Smooth muscle cell (in vitro differentiated cells): ENCODE measurements at regions not wholly inside any gene's neighbourhood (a gene's known extent, or its start where the extent isn't known, plus 50 kb on each side); places are given as distances from the start of the nearest gene placed in this dataset.

Experiments used
- DNase-seq: peaks from one replicate; lab custom pipeline; 2025; ENCODE audit not compliant: unreplicated experiment; lab: John Stamatoyannopoulos, UW
- H2AFZ ChIP-seq: fragments of 200-600 bp; sonication (generic); 2 replicates; pipeline ENCODE4 v1.6.0; 2016; ENCODE audit warnings: antibody characterized with exemption, low read depth, mild to moderate bottlenecking
- H3F3A ChIP-seq: fragments of 200-600 bp; sonication (generic); 2 replicates; pipeline ENCODE4 v1.6.0; 2017; ENCODE audit warnings: antibody characterized with exemption, low read depth
- H3K27ac ChIP-seq: fragments of 200-600 bp; sonication (generic); 2 replicates; pipeline ENCODE4 v1.5.1; 2016; ENCODE audit warnings: low read depth, mild to moderate bottlenecking
- H3K27me3 ChIP-seq: fragments of 200-600 bp; sonication (generic); 2 replicates; pipeline ENCODE4 v1.6.1; 2016; ENCODE audit warnings: low read depth, mild to moderate bottlenecking
- H3K36me3 ChIP-seq: fragments of 200-600 bp; sonication (generic); 2 replicates; pipeline ENCODE4 v1.5.1; 2016; ENCODE audit warnings: low read depth
- H3K4me1 ChIP-seq: fragments of 200-600 bp; sonication (generic); 2 replicates; pipeline ENCODE4 v1.5.1; 2016; ENCODE audit warnings: low read depth
- H3K4me2 ChIP-seq: fragments of 200-600 bp; sonication (generic); 2 replicates; pipeline ENCODE4 v1.6.0; 2016; ENCODE audit warnings: mild to moderate bottlenecking
- H3K4me3 ChIP-seq: fragments of 200-600 bp; sonication (generic); 2 replicates; pipeline ENCODE4 v1.5.1; 2016; ENCODE audit warnings: mild to moderate bottlenecking
- H3K79me2 ChIP-seq: fragments of 200-600 bp; sonication (generic); 2 replicates; pipeline ENCODE4 v1.6.0; 2016; ENCODE audit warnings: low read depth, mild to moderate bottlenecking
- H3K9ac ChIP-seq: fragments of 200-600 bp; sonication (generic); 2 replicates; pipeline ENCODE4 v1.6.0; 2016; ENCODE audit warnings: low read depth
- H3K9me3 ChIP-seq: fragments of 200-600 bp; sonication (generic); replicated peaks from 2 replicates; pipeline ENCODE4 v1.5.1; 2016; ENCODE audit warnings: low read depth
- H4K20me1 ChIP-seq: fragments of 200-600 bp; sonication (generic); 2 replicates; pipeline ENCODE4 v1.6.0; 2016; ENCODE audit warnings: low read depth
- CTCF ChIP-seq: fragments of 200-600 bp; sonication (generic); IDR thresholded peaks from 2 replicates; pipeline ENCODE4 v1.5.1; 2017; ENCODE audit warnings: borderline replicate concordance, mild to moderate bottlenecking, antibody characterized with exemption; ENCODE audit not compliant: insufficient read depth, poor library complexity, severe bottlenecking
- WGBS: methylation state at CpG from one replicate; pipeline ENCODE4 v1.1.7; 2016; ENCODE audit warnings: low lambda C conversion rate; 5-methylcytosine and 5-hydroxymethylcytosine counted together

- H3K79me2 ChIP-seq, result no peaks in the 10 kb centered on the region
- no peak overlapping the region for H3K4me2 ChIP-seq
- no peaks in the 10 kb centered on the region for H3K9me3 ChIP-seq
- H2AFZ ChIP-seq, result no peak overlapping the region
- H3K27ac ChIP-seq, result no peak overlapping the region
- WGBS, result 82% methylated on average over 1 of the region's 1 CpG
- no peak for TF ChIP-seq CTCF
- no peaks in the 10 kb centered on the region for H3K36me3 ChIP-seq
- H3K27me3 ChIP-seq, result no peaks in the 10 kb centered on the region
- H4K20me1 ChIP-seq, result no peaks in the 10 kb centered on the region
- no peak for DNase-seq
- no peaks in the 10 kb centered on the region for H3F3A ChIP-seq
- H3K9ac ChIP-seq, result no peak overlapping the region
- H3K4me3 ChIP-seq, result no peak overlapping the region
- peaks cover 4% of the 10 kb centered on the region for H3K4me1 ChIP-seq
These were observed 652.9 kb upstream of the FLRT2 start for GRCh38 chr14:84877061-84877460.

- Histone ChIP-seq H3K79me2 (no peaks in the 10 kb centered on the region), H3K4me2 (no peak overlapping the region), H3K4me3 (no peak overlapping the region), H3K9me3 (peaks cover 5% of the 10 kb centered on the region), H3F3A (no peaks in the 10 kb centered on the region), H2AFZ (no peak overlapping the region), H3K27me3 (no peaks in the 10 kb centered on the region), H3K27ac (no peak overlapping the region), H3K9ac (no peak overlapping the region), H3K4me1 (no peaks in the 10 kb centered on the region), H3K36me3 (no peaks in the 10 kb centered on the region), H4K20me1 (no peaks in the 10 kb centered on the region)
- TF ChIP-seq CTCF, result no peak
- DNase-seq, result no peak
- 95% methylated on average over 1 of the region's 1 CpG for WGBS
These were observed 647.1 kb upstream of the FLRT2 start for GRCh38 chr14:84882830-84883229.

GRCh38 chr14:84885061-84885460, 644.9 kb upstream of the FLRT2 start:
- DNase-seq, result no peak
- Histone ChIP-seq H4K20me1 (no peaks in the 10 kb centered on the region), H3K79me2 (no peaks in the 10 kb centered on the region), H3K9ac (no peak overlapping the region), H3K4me3 (no peak overlapping the region), H2AFZ (no peak overlapping the region), H3K9me3 (peaks cover 7% of the 10 kb centered on the region), H3K4me1 (no peaks in the 10 kb centered on the region), H3K36me3 (peaks cover 4% of the 10 kb centered on the region), H3F3A (no peaks in the 10 kb centered on the region), H3K27me3 (no peaks in the 10 kb centered on the region), H3K27ac (no peak overlapping the region), H3K4me2 (no peak overlapping the region)
- TF ChIP-seq CTCF, result no peak
- 87% methylated on average over 3 of the region's 3 CpGs for WGBS

GRCh38 chr14:84891404-84891803, 638.5 kb upstream of the FLRT2 start:
- no peak for DNase-seq
- no peak overlapping the region for H3K4me2 ChIP-seq
- H3F3A ChIP-seq, result no peaks in the 10 kb centered on the region
- H3K79me2 ChIP-seq, result no peaks in the 10 kb centered on the region
- H3K4me1 ChIP-seq, result no peaks in the 10 kb centered on the region
- H3K36me3 ChIP-seq, result peaks cover 4% of the 10 kb centered on the region
- no peaks in the 10 kb centered on the region for H3K27me3 ChIP-seq
- TF ChIP-seq CTCF, result no peak
- H4K20me1 ChIP-seq, result no peaks in the 10 kb centered on the region
- no peak overlapping the region for H2AFZ ChIP-seq
- no peak overlapping the region for H3K4me3 ChIP-seq
- no peak overlapping the region for H3K9ac ChIP-seq
- peaks cover 3% of the 10 kb centered on the region for H3K9me3 ChIP-seq
- H3K27ac ChIP-seq, result no peak overlapping the region
